Activated T-cell treated with anti-CD3 and anti-CD28 coated beads for 24 hours (primary cell): ENCODE measurements at regions not wholly inside any gene's neighbourhood (a gene's known extent, or its start where the extent isn't known, plus 50 kb on each side); places are given as distances from the start of the nearest gene placed in this dataset.
"Not testable (repeated sequence)": the region's sequence is repeated elsewhere in the genome, so short reads cannot be mapped to it uniquely, and the experiment has no call there.

Experiments used
- DNase-seq: peaks from one replicate; pipeline ENCODE4 v3.0.0-alpha.2; 2020; ENCODE audit warnings: low read depth

GRCh38 chr1:145482214-145482860, 56.9 kb upstream of the NBPF20 start:
- DNase-seq, result not testable (repeated sequence)

GRCh38 chr1:145475962-145476361, 50.6 kb upstream of the NBPF20 start:
- DNase-seq, result not testable (repeated sequence)

GRCh38 chr1:145475369-145475915, 50.0 kb upstream of the NBPF20 start:
- DNase-seq, result peak; percentile 31
